ENCODE measurements at regions not wholly inside any gene's neighbourhood (a gene's known extent, or its start where the extent isn't known, plus 50 kb on each side); places are given as distances from the start of the nearest gene placed in this dataset.
"Not testable (repeated sequence)": the region's sequence is repeated elsewhere in the genome, so short reads cannot be mapped to it uniquely, and the experiment has no call there.

GRCh38 chr15:79492065-79492464 lies 59.9 kb downstream of the MINAR1 start:
- no peak for DNase-seq (ENCODE audit: low read depth in 2 of 2)

GRCh38 chr15:79494384-79494909 lies 62.3 kb downstream of the MINAR1 start:
- no peak for DNase-seq (ENCODE audit: low read depth in 2 of 2)

GRCh38 chr15:79494963-79495755 lies 63.0 kb downstream of the MINAR1 start:
- no peak for DNase-seq (ENCODE audit: low read depth in 2 of 2)

- no peak for DNase-seq (ENCODE audit: low read depth in 2 of 2)
Measured at GRCh38 chr15:79495775-79496174, 63.6 kb downstream of the MINAR1 start.

GRCh38 chr15:79496838-79497237 lies 64.7 kb downstream of the MINAR1 start:
- no peak for DNase-seq (ENCODE audit: low read depth in 2 of 2)

- no peak for DNase-seq (ENCODE audit: low read depth in 2 of 2)
Measured at GRCh38 chr15:79501086-79501485, 69.0 kb downstream of the MINAR1 start.

GRCh38 chr15:79505956-79506355 lies 73.8 kb downstream of the MINAR1 start:
- no peak for DNase-seq (ENCODE audit: low read depth in 2 of 2)

GRCh38 chr15:79512844-79513243 lies 80.7 kb downstream of the MINAR1 start:
- DNase-seq (ENCODE audit: low read depth in 2 of 2), result not testable (repeated sequence)

- DNase-seq (ENCODE audit: low read depth in 2 of 2), result no peak
Measured at GRCh38 chr15:79513417-79513816, 81.3 kb downstream of the MINAR1 start.

GRCh38 chr15:79513940-79514339 lies 81.8 kb downstream of the MINAR1 start:
- DNase-seq (ENCODE audit: low read depth in 2 of 2), result no peak

GRCh38 chr15:79515300-79516027 lies 83.3 kb downstream of the MINAR1 start:
- DNase-seq (ENCODE audit: low read depth in 2 of 2), result no peak

- no peak for DNase-seq (ENCODE audit: low read depth in 2 of 2)
Measured at GRCh38 chr15:79516155-79516554, 84.0 kb downstream of the MINAR1 start.

- DNase-seq (ENCODE audit: low read depth in 2 of 2), result no peak
Measured at GRCh38 chr15:79516646-79517045, 84.5 kb downstream of the MINAR1 start.

- no peak for DNase-seq (ENCODE audit: low read depth in 2 of 2)
Measured at GRCh38 chr15:79519628-79520027, 87.5 kb downstream of the MINAR1 start.

- no peak for DNase-seq (ENCODE audit: low read depth in 2 of 2)
Measured at GRCh38 chr15:79520654-79521053, 88.5 kb downstream of the MINAR1 start.

- no peak for DNase-seq (ENCODE audit: low read depth in 2 of 2)
Measured at GRCh38 chr15:79522656-79523055, 90.5 kb downstream of the MINAR1 start.

GRCh38 chr15:79523266-79523665 lies 91.1 kb downstream of the MINAR1 start:
- DNase-seq (ENCODE audit: low read depth in 2 of 2), result peak in 1 of 2 experiments; percentile 13

- DNase-seq (ENCODE audit: low read depth in 2 of 2), result no peak
Measured at GRCh38 chr15:79524531-79524930, 92.4 kb downstream of the MINAR1 start.

GRCh38 chr15:79526376-79526775 lies 94.2 kb downstream of the MINAR1 start:
- no peak for DNase-seq (ENCODE audit: low read depth in 2 of 2)

GRCh38 chr15:79527821-79528220 lies 95.7 kb downstream of the MINAR1 start:
- DNase-seq (ENCODE audit: low read depth in 2 of 2), result no peak

- no peak for DNase-seq (ENCODE audit: low read depth in 2 of 2)
Measured at GRCh38 chr15:79529157-79529785, 97.1 kb downstream of the MINAR1 start.

GRCh38 chr15:79535536-79535935 lies 103.4 kb downstream of the MINAR1 start:
- peak in 1 of 2 experiments; percentile 16 for DNase-seq (ENCODE audit: low read depth in 2 of 2)

Data from fibroblast of skin of left biceps (primary cell).